GM23248 (cell line): ENCODE measurements at regions not wholly inside any gene's neighbourhood (a gene's known extent, or its start where the extent isn't known, plus 50 kb on each side); places are given as distances from the start of the nearest gene placed in this dataset.

Experiments
- EZH2 ChIP-seq: fragments of 200-600 bp; sonication (generic); IDR thresholded peaks from 2 replicates; pipeline ENCODE4 v1.6.1; 2018; ENCODE audit warnings: antibody characterized with exemption, mild to moderate bottlenecking; ENCODE audit not compliant: insufficient read depth, poor library complexity, severe bottlenecking
- EZH2phosphoT487 ChIP-seq: fragments of 200-600 bp; sonication (generic); IDR thresholded peaks from 2 replicates; pipeline ENCODE4 v1.6.1; 2018; ENCODE audit warnings: antibody characterized with exemption, moderate library complexity, mild to moderate bottlenecking, low read depth; ENCODE audit not compliant: insufficient read depth

DNA sequence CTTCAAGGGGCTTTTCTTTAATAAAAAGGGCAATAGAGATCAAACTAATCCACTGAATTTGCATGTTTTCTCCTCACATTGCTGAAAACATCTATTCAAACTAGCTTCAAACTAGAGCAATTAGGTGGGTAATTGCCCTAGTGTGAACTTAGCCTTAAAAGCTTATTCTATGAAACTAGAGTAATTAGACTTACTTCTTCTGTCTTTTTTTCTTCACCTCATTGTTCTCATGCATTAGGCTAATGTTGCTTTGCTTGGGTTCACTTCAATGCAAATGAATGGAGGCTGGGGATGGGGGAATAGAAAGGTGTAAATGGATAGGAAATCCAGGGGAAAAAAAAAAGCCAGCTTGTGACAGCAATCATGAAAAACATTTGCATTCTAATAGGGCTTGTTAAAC is 414.8 kb upstream of the LMO3 start:
- TF ChIP-seq EZH2phosphoT487 (no peak), EZH2 (no peak)
